ENCODE measurements at regions not wholly inside any gene's neighbourhood (a gene's known extent, or its start where the extent isn't known, plus 50 kb on each side); places are given as distances from the start of the nearest gene placed in this dataset.

- no peak for DNase-seq (ENCODE audit: low spot score)
- in situ Hi-C loops (cut with MboI; ENCODE audit: low pct_unique_long_range_greater_than_20kb, low sequenced_read_pairs, unreplicated experiment) = no loop called here
- no peak for TF ChIP-seq CTCF (IDR thresholded peaks at IDR 0.05; ENCODE audit: extremely low read depth, insufficient read depth, missing control alignments)
Observed at GRCh38 chr6:50589751-50590470, 123.4 kb upstream of the TFAP2D start.

- in situ Hi-C loops (cut with MboI; ENCODE audit: low pct_unique_long_range_greater_than_20kb, low sequenced_read_pairs, unreplicated experiment) = no loop called here
- TF ChIP-seq CTCF (IDR thresholded peaks at IDR 0.05; ENCODE audit: extremely low read depth, insufficient read depth, missing control alignments) = no peak
- no peak for DNase-seq (ENCODE audit: low spot score)
Observed at GRCh38 chr6:50591135-50591534, 122.2 kb upstream of the TFAP2D start.

GRCh38 chr6:50600280-50600679 lies 113.0 kb upstream of the TFAP2D start:
- in situ Hi-C loops (cut with MboI; ENCODE audit: low pct_unique_long_range_greater_than_20kb, low sequenced_read_pairs, unreplicated experiment) = loop anchor here (25.0 kb wide), 1 partner anchor 488 kb away; no protein-coding TSS in a partner anchor
- no peak for DNase-seq (ENCODE audit: low spot score)
- TF ChIP-seq CTCF (IDR thresholded peaks at IDR 0.05; ENCODE audit: extremely low read depth, insufficient read depth, missing control alignments) = no peak

- peak; percentile 64 for TF ChIP-seq CTCF (IDR thresholded peaks at IDR 0.05; ENCODE audit: extremely low read depth, insufficient read depth, missing control alignments)
- in situ Hi-C loops (cut with MboI; ENCODE audit: low pct_unique_long_range_greater_than_20kb, low sequenced_read_pairs, unreplicated experiment) = loop anchor here (25.0 kb wide), 1 partner anchor 490 kb away; no protein-coding TSS in a partner anchor
- peak; percentile 6 for DNase-seq (ENCODE audit: low spot score)
Observed at GRCh38 chr6:50602292-50602691, 111.0 kb upstream of the TFAP2D start.

GRCh38 chr6:50608421-50608820 lies 104.9 kb upstream of the TFAP2D start:
- in situ Hi-C loops (cut with MboI; ENCODE audit: low pct_unique_long_range_greater_than_20kb, low sequenced_read_pairs, unreplicated experiment) = loop anchor here (25.0 kb wide), 1 partner anchor 496 kb away; no protein-coding TSS in a partner anchor
- no peak for DNase-seq (ENCODE audit: low spot score)
- no peak for TF ChIP-seq CTCF (IDR thresholded peaks at IDR 0.05; ENCODE audit: extremely low read depth, insufficient read depth, missing control alignments)

- TF ChIP-seq CTCF (IDR thresholded peaks at IDR 0.05; ENCODE audit: extremely low read depth, insufficient read depth, missing control alignments) = peak; percentile 18
- DNase-seq (ENCODE audit: low spot score) = no peak
- in situ Hi-C loops (cut with MboI; ENCODE audit: low pct_unique_long_range_greater_than_20kb, low sequenced_read_pairs, unreplicated experiment) = loop anchor here (25.0 kb wide), 1 partner anchor 498 kb away; no protein-coding TSS in a partner anchor
Observed at GRCh38 chr6:50610562-50610961, 102.8 kb upstream of the TFAP2D start.

All from GM13977 (cell line).